ENCODE measurements at regions not wholly inside any gene's neighbourhood (a gene's known extent, or its start where the extent isn't known, plus 50 kb on each side); places are given as distances from the start of the nearest gene placed in this dataset.

DNA sequence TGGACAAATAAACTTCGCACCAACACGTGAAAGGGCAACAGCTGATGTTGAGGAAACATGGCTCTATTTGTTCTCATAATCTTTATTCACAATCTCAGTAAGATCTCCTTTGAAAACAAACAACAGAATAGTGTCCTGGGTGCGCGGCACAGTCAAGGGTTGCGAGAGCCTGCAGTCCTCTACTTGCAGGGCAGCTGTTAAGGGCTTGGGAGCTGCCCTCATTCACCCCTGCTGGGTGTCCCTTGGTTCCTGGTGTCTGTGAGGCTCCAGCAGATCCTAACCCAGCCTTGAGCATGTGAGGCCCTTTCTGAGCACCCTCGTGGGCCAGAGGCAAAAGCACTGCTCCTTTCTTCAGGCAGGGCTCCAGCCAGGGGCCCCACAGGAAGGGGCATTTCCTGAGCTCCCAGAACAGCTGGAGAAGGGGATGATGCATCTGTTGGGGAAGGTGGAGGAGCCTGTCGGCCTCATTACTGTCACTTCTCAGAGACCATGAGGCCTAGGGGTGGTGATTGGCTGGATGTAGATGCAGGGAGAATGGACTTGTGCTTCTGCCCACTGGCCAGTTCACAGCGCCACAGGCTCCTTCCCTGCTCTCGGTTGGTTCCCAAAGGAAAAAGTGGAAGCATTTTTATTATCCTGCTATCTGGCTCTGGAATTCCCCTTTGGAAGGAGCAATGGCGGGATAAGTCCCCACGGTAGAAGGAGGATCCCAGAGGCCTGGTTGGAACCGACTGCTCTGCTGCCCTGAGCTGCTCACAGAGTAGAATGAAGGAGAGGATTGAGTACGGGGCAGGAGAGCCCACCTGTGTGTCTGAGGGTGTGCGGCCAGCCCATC lies 51.9 kb upstream of the KLF13 start:
- ATAC-seq (no peak), DNase-seq (ENCODE audit: low spot score) (peak; percentile 10)
- no peaks in the 10 kb centered on the region for H3K9me3 Mint-ChIP-seq
- no peak overlapping the region for H3K27ac Mint-ChIP-seq
- H3K4me3 Mint-ChIP-seq, result no peak overlapping the region
- ChIA-PET POLR2A (no interaction called here), CTCF (no interaction called here)
- H3K27me3 Mint-ChIP-seq (ENCODE audit: low read depth), result no peaks in the 10 kb centered on the region
- H3K4me1 Mint-ChIP-seq, result peaks cover 15% of the 10 kb centered on the region
- H3K36me3 Mint-ChIP-seq, result no peaks in the 10 kb centered on the region
- TF ChIP-seq, protein P1, sequence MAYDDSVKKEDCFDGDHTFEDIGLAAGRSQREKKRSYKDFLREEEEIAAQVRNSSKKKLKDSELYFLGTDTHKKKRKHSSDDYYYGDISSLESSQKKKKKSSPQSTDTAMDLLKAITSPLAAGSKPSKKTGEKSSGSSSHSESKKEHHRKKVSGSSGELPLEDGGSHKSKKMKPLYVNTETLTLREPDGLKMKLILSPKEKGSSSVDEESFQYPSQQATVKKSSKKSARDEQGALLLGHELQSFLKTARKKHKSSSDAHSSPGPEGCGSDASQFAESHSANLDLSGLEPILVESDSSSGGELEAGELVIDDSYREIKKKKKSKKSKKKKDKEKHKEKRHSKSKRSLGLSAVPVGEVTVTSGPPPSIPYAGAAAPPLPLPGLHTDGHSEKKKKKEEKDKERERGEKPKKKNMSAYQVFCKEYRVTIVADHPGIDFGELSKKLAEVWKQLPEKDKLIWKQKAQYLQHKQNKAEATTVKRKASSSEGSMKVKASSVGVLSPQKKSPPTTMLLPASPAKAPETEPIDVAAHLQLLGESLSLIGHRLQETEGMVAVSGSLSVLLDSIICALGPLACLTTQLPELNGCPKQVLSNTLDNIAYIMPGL (CRISPR knock-in tag; IDR thresholded peaks at IDR 0.05), result no peak
- TF ChIP-seq, protein P2, sequence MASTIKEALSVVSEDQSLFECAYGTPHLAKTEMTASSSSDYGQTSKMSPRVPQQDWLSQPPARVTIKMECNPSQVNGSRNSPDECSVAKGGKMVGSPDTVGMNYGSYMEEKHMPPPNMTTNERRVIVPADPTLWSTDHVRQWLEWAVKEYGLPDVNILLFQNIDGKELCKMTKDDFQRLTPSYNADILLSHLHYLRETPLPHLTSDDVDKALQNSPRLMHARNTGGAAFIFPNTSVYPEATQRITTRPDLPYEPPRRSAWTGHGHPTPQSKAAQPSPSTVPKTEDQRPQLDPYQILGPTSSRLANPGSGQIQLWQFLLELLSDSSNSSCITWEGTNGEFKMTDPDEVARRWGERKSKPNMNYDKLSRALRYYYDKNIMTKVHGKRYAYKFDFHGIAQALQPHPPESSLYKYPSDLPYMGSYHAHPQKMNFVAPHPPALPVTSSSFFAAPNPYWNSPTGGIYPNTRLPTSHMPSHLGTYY (CRISPR knock-in tag; IDR thresholded peaks at IDR 0.05), result no peak

DNA sequence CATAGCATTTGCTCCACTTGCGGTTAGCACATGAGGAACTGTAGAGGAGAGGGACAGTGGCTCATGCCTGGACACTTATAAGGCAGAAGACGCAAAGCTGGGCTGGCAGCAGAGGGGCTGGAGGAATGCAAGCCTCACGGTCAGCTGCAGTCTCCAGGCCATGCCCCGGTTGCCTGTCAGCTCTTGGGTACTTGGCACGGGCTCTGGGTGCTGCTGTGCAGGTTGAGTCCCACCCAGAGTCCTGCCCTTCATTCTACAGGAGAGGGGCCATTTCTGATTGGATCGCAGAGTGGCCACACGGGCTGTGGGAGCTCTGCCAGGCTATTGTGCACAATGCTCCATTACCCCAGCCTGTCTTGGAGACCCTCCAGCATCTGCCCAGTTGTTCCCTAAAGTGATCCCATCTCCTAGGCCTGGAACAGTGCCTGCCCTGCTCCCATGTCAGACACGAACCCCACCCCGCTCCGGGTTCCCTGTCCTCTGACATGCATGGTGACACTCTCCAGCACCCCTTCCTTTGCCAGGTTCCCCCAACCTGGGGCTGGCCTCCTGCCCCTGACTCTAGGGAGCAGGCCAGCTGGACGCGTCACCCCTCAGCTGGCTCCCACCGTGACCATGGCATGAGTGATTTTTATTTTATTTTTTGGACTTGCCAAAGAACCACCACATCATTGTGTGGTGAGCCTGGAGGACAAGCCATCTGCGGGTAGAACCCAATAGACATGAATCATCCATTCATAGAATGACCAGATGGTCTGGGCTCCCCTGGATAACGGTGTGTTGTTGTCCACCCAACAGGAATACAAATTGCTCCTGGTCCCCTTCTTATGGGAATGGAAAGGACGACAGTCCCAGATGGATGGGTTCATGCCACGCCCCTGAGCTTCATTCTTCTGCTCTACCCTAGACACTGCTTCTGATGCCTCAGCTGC lies 51.0 kb upstream of the KLF13 start:
- ATAC-seq (no peak), DNase-seq (ENCODE audit: low spot score) (peak; percentile 2)
- peaks cover 15% of the 10 kb centered on the region for H3K4me1 Mint-ChIP-seq
- ChIA-PET POLR2A (no interaction called here), CTCF (no interaction called here)
- H3K9me3 Mint-ChIP-seq, result no peaks in the 10 kb centered on the region
- H3K27ac Mint-ChIP-seq, result no peak overlapping the region
- H3K27me3 Mint-ChIP-seq (ENCODE audit: low read depth), result no peaks in the 10 kb centered on the region
- H3K36me3 Mint-ChIP-seq, result no peaks in the 10 kb centered on the region
- H3K4me3 Mint-ChIP-seq, result no peak overlapping the region
- TF ChIP-seq, protein P2 (CRISPR knock-in tag; IDR thresholded peaks at IDR 0.05), result no peak
- TF ChIP-seq, protein P3, sequence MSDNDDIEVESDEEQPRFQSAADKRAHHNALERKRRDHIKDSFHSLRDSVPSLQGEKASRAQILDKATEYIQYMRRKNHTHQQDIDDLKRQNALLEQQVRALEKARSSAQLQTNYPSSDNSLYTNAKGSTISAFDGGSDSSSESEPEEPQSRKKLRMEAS (CRISPR knock-in tag; IDR thresholded peaks at IDR 0.05), result no peak
- TF ChIP-seq, protein P4, sequence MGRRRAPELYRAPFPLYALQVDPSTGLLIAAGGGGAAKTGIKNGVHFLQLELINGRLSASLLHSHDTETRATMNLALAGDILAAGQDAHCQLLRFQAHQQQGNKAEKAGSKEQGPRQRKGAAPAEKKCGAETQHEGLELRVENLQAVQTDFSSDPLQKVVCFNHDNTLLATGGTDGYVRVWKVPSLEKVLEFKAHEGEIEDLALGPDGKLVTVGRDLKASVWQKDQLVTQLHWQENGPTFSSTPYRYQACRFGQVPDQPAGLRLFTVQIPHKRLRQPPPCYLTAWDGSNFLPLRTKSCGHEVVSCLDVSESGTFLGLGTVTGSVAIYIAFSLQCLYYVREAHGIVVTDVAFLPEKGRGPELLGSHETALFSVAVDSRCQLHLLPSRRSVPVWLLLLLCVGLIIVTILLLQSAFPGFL (CRISPR knock-in tag; IDR thresholded peaks at IDR 0.05; ENCODE audit: borderline replicate concordance), result no peak
- TF ChIP-seq, protein P5, sequence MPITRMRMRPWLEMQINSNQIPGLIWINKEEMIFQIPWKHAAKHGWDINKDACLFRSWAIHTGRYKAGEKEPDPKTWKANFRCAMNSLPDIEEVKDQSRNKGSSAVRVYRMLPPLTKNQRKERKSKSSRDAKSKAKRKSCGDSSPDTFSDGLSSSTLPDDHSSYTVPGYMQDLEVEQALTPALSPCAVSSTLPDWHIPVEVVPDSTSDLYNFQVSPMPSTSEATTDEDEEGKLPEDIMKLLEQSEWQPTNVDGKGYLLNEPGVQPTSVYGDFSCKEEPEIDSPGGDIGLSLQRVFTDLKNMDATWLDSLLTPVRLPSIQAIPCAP (CRISPR knock-in tag; IDR thresholded peaks at IDR 0.05), result no peak
- TF ChIP-seq, protein P6, sequence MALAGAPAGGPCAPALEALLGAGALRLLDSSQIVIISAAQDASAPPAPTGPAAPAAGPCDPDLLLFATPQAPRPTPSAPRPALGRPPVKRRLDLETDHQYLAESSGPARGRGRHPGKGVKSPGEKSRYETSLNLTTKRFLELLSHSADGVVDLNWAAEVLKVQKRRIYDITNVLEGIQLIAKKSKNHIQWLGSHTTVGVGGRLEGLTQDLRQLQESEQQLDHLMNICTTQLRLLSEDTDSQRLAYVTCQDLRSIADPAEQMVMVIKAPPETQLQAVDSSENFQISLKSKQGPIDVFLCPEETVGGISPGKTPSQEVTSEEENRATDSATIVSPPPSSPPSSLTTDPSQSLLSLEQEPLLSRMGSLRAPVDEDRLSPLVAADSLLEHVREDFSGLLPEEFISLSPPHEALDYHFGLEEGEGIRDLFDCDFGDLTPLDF (CRISPR knock-in tag; IDR thresholded peaks at IDR 0.05), result no peak
- TF ChIP-seq ESRRA (CRISPR knock-in tag; IDR thresholded peaks at IDR 0.05; ENCODE audit: borderline replicate concordance) (no peak), EMX1 (CRISPR knock-in tag; IDR thresholded peaks at IDR 0.05) (no peak), ZNF416 (CRISPR knock-in tag; IDR thresholded peaks at IDR 0.05) (no peak), NR3C1 (CRISPR knock-in tag; conservative IDR thresholded peaks at IDR 0.05; ENCODE audit: low read depth) (no peak)
- TF ChIP-seq, protein P7, sequence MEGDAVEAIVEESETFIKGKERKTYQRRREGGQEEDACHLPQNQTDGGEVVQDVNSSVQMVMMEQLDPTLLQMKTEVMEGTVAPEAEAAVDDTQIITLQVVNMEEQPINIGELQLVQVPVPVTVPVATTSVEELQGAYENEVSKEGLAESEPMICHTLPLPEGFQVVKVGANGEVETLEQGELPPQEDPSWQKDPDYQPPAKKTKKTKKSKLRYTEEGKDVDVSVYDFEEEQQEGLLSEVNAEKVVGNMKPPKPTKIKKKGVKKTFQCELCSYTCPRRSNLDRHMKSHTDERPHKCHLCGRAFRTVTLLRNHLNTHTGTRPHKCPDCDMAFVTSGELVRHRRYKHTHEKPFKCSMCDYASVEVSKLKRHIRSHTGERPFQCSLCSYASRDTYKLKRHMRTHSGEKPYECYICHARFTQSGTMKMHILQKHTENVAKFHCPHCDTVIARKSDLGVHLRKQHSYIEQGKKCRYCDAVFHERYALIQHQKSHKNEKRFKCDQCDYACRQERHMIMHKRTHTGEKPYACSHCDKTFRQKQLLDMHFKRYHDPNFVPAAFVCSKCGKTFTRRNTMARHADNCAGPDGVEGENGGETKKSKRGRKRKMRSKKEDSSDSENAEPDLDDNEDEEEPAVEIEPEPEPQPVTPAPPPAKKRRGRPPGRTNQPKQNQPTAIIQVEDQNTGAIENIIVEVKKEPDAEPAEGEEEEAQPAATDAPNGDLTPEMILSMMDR (IDR thresholded peaks at IDR 0.05), result no peak
- TF ChIP-seq, protein P8, sequence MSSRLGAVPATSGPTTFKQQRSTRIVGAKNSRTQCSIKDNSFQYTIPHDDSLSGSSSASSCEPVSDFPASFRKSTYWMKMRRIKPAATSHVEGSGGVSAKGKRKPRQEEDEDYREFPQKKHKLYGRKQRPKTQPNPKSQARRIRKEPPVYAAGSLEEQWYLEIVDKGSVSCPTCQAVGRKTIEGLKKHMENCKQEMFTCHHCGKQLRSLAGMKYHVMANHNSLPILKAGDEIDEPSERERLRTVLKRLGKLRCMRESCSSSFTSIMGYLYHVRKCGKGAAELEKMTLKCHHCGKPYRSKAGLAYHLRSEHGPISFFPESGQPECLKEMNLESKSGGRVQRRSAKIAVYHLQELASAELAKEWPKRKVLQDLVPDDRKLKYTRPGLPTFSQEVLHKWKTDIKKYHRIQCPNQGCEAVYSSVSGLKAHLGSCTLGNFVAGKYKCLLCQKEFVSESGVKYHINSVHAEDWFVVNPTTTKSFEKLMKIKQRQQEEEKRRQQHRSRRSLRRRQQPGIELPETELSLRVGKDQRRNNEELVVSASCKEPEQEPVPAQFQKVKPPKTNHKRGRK (CRISPR knock-in tag; IDR thresholded peaks at IDR 0.05; ENCODE audit: borderline replicate concordance), result no peak
- TF ChIP-seq, protein P9, sequence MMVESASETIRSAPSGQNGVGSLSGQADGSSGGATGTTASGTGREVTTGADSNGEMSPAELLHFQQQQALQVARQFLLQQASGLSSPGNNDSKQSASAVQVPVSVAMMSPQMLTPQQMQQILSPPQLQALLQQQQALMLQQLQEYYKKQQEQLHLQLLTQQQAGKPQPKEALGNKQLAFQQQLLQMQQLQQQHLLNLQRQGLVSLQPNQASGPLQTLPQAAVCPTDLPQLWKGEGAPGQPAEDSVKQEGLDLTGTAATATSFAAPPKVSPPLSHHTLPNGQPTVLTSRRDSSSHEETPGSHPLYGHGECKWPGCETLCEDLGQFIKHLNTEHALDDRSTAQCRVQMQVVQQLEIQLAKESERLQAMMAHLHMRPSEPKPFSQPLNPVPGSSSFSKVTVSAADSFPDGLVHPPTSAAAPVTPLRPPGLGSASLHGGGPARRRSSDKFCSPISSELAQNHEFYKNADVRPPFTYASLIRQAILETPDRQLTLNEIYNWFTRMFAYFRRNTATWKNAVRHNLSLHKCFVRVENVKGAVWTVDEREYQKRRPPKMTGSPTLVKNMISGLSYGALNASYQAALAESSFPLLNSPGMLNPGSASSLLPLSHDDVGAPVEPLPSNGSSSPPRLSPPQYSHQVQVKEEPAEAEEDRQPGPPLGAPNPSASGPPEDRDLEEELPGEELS (CRISPR knock-in tag; IDR thresholded peaks at IDR 0.05), result no peak
- TF ChIP-seq, protein P10, sequence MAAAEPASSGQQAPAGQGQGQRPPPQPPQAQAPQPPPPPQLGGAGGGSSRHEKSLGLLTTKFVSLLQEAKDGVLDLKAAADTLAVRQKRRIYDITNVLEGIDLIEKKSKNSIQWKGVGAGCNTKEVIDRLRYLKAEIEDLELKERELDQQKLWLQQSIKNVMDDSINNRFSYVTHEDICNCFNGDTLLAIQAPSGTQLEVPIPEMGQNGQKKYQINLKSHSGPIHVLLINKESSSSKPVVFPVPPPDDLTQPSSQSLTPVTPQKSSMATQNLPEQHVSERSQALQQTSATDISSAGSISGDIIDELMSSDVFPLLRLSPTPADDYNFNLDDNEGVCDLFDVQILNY (CRISPR knock-in tag; IDR thresholded peaks at IDR 0.05), result no peak
- TF ChIP-seq, protein P11, sequence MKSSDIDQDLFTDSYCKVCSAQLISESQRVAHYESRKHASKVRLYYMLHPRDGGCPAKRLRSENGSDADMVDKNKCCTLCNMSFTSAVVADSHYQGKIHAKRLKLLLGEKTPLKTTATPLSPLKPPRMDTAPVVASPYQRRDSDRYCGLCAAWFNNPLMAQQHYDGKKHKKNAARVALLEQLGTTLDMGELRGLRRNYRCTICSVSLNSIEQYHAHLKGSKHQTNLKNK (CRISPR knock-in tag; IDR thresholded peaks at IDR 0.05), result no peak

Data from WTC11 (cell line).